Smooth muscle cell (in vitro differentiated cells): ENCODE measurements at regions not wholly inside any gene's neighbourhood (a gene's known extent, or its start where the extent isn't known, plus 50 kb on each side); places are given as distances from the start of the nearest gene placed in this dataset.

Source experiments
- DNase-seq: peaks from one replicate; lab custom pipeline; 2025; ENCODE audit not compliant: unreplicated experiment; lab: John Stamatoyannopoulos, UW
- H2AFZ ChIP-seq: fragments of 200-600 bp; sonication (generic); 2 replicates; pipeline ENCODE4 v1.6.0; 2016; ENCODE audit warnings: antibody characterized with exemption, low read depth, mild to moderate bottlenecking
- H3F3A ChIP-seq: fragments of 200-600 bp; sonication (generic); 2 replicates; pipeline ENCODE4 v1.6.0; 2017; ENCODE audit warnings: antibody characterized with exemption, low read depth
- H3K27ac ChIP-seq: fragments of 200-600 bp; sonication (generic); 2 replicates; pipeline ENCODE4 v1.5.1; 2016; ENCODE audit warnings: low read depth, mild to moderate bottlenecking
- H3K27me3 ChIP-seq: fragments of 200-600 bp; sonication (generic); 2 replicates; pipeline ENCODE4 v1.6.1; 2016; ENCODE audit warnings: low read depth, mild to moderate bottlenecking
- H3K36me3 ChIP-seq: fragments of 200-600 bp; sonication (generic); 2 replicates; pipeline ENCODE4 v1.5.1; 2016; ENCODE audit warnings: low read depth
- H3K4me1 ChIP-seq: fragments of 200-600 bp; sonication (generic); 2 replicates; pipeline ENCODE4 v1.5.1; 2016; ENCODE audit warnings: low read depth
- H3K4me2 ChIP-seq: fragments of 200-600 bp; sonication (generic); 2 replicates; pipeline ENCODE4 v1.6.0; 2016; ENCODE audit warnings: mild to moderate bottlenecking
- H3K4me3 ChIP-seq: fragments of 200-600 bp; sonication (generic); 2 replicates; pipeline ENCODE4 v1.5.1; 2016; ENCODE audit warnings: mild to moderate bottlenecking
- H3K79me2 ChIP-seq: fragments of 200-600 bp; sonication (generic); 2 replicates; pipeline ENCODE4 v1.6.0; 2016; ENCODE audit warnings: low read depth, mild to moderate bottlenecking
- H3K9ac ChIP-seq: fragments of 200-600 bp; sonication (generic); 2 replicates; pipeline ENCODE4 v1.6.0; 2016; ENCODE audit warnings: low read depth
- H3K9me3 ChIP-seq: fragments of 200-600 bp; sonication (generic); replicated peaks from 2 replicates; pipeline ENCODE4 v1.5.1; 2016; ENCODE audit warnings: low read depth
- H4K20me1 ChIP-seq: fragments of 200-600 bp; sonication (generic); 2 replicates; pipeline ENCODE4 v1.6.0; 2016; ENCODE audit warnings: low read depth
- CTCF ChIP-seq: fragments of 200-600 bp; sonication (generic); IDR thresholded peaks from 2 replicates; pipeline ENCODE4 v1.5.1; 2017; ENCODE audit warnings: borderline replicate concordance, mild to moderate bottlenecking, antibody characterized with exemption; ENCODE audit not compliant: insufficient read depth, poor library complexity, severe bottlenecking
- WGBS: methylation state at CpG from one replicate; pipeline ENCODE4 v1.1.7; 2016; ENCODE audit warnings: low lambda C conversion rate; 5-methylcytosine and 5-hydroxymethylcytosine counted together

DNA sequence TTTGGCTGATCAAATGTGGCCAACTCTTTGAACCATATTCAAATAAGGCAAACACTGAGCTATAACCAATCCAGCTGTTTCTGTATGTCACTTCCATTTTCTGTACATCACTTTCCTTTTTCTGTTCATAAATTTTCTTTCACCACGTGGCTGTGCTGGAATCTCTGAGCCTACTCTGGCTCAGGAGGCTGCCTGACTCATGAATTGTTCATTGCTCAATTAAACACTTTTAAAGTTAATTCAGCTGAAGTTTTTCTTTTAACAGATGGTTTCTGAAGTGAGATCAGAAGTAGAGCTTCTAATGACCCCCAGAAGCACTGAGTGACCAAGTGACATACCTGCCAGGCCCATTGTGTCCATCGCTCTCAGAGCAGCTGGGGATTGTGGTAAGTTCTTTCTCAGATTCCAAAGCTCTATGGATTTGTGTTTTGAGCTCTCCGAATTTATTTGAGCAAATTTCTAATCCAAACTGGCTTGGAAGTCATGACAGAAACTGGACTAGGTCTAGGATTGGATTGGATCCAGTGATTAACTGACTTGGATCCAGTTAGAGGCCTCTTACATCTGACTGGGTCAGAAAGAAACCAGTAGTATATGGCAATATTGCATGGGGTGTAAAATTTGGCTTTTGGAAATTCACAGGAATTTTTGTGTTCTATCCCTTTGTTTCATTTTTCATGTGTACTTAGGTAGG is 121.2 kb upstream of the BANK1 start:
- Histone ChIP-seq H4K20me1 (no peaks in the 10 kb centered on the region), H3K27ac (no peak overlapping the region), H3K79me2 (no peaks in the 10 kb centered on the region), H3K9ac (no peak overlapping the region), H3K4me2 (no peak overlapping the region), H3K9me3 (no peaks in the 10 kb centered on the region), H3F3A (no peaks in the 10 kb centered on the region), H3K36me3 (no peaks in the 10 kb centered on the region), H3K4me3 (no peak overlapping the region), H2AFZ (no peak overlapping the region), H3K4me1 (no peaks in the 10 kb centered on the region), H3K27me3 (no peaks in the 10 kb centered on the region)
- DNase-seq: no peak
- WGBS: 80% methylated on average over 3 of the region's 3 CpGs
- TF ChIP-seq CTCF: no peak

GRCh38 chr4:101667348-101667747 is 123.2 kb upstream of the BANK1 start:
- no peak for TF ChIP-seq CTCF
- Histone ChIP-seq H3K4me1 (no peaks in the 10 kb centered on the region), H3K9me3 (no peaks in the 10 kb centered on the region), H3K27me3 (no peaks in the 10 kb centered on the region), H3K4me2 (no peak overlapping the region), H3K27ac (no peak overlapping the region), H2AFZ (no peak overlapping the region), H3K36me3 (no peaks in the 10 kb centered on the region), H4K20me1 (no peaks in the 10 kb centered on the region), H3K9ac (no peak overlapping the region), H3K79me2 (no peaks in the 10 kb centered on the region), H3F3A (no peaks in the 10 kb centered on the region), H3K4me3 (no peak overlapping the region)
- 94% methylated on average over 4 of the region's 4 CpGs for WGBS
- no peak for DNase-seq

GRCh38 chr4:101660607-101661006 is 129.9 kb upstream of the BANK1 start:
- Histone ChIP-seq H3K9me3 (no peaks in the 10 kb centered on the region), H3K4me2 (no peak overlapping the region), H3K9ac (no peak overlapping the region), H3K4me1 (no peaks in the 10 kb centered on the region), H3K79me2 (no peaks in the 10 kb centered on the region), H3F3A (no peaks in the 10 kb centered on the region), H3K4me3 (no peak overlapping the region), H3K27ac (no peak overlapping the region), H3K27me3 (no peaks in the 10 kb centered on the region), H4K20me1 (no peaks in the 10 kb centered on the region), H2AFZ (no peak overlapping the region), H3K36me3 (no peaks in the 10 kb centered on the region)
- DNase-seq: no peak
- WGBS: 0% methylated on average over 1 of the region's 1 CpG
- no peak for TF ChIP-seq CTCF

GRCh38 chr4:101655857-101656256 is 134.7 kb upstream of the BANK1 start:
- no peak for DNase-seq
- H3K4me1 ChIP-seq: no peaks in the 10 kb centered on the region
- 92% methylated on average over 1 of the region's 1 CpG for WGBS
- TF ChIP-seq CTCF: no peak
- no peaks in the 10 kb centered on the region for H3F3A ChIP-seq
- no peak overlapping the region for H3K4me3 ChIP-seq
- no peak overlapping the region for H3K9ac ChIP-seq
- no peaks in the 10 kb centered on the region for H4K20me1 ChIP-seq
- no peaks in the 10 kb centered on the region for H3K36me3 ChIP-seq
- no peak overlapping the region for H2AFZ ChIP-seq
- H3K79me2 ChIP-seq: no peaks in the 10 kb centered on the region
- H3K27ac ChIP-seq: no peak overlapping the region
- no peak overlapping the region for H3K4me2 ChIP-seq
- no peaks in the 10 kb centered on the region for H3K27me3 ChIP-seq
- no peaks in the 10 kb centered on the region for H3K9me3 ChIP-seq
